GM18870 (cell line): ENCODE measurements at regions not wholly inside any gene's neighbourhood (a gene's known extent, or its start where the extent isn't known, plus 50 kb on each side); places are given as distances from the start of the nearest gene placed in this dataset.
"Not testable (repeated sequence)": the region's sequence is repeated elsewhere in the genome, so short reads cannot be mapped to it uniquely, and the experiment has no call there.

ENCODE experiments used
- ATAC-seq: cut with Tn5 transposase; IDR thresholded peaks from one replicate; pipeline ENCODE4 v1.9.1; 2021; ENCODE audit warnings: moderate library complexity; ENCODE audit not compliant: unreplicated experiment

DNA sequence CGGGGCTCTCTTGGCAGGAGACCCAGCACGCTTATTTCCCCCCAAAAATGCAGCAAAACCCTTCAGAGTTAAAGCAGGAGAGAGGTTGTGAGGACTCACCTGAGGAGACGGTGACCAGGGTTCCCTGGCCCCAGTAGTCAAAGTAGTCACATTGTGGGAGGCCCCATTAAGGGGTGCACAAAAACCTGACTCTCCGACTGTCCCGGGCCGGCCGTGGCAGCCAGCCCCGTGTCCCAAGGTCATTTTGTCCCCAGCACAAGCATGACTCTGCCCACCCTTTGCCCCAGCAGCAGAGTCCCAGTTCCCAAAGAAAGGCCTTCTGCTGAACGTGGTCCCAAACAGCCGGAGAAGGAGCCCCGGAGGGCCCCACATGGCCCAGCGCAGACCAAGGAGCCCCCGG, 337.7 kb downstream of the TMEM121 start:
- no peak for ATAC-seq

DNA sequence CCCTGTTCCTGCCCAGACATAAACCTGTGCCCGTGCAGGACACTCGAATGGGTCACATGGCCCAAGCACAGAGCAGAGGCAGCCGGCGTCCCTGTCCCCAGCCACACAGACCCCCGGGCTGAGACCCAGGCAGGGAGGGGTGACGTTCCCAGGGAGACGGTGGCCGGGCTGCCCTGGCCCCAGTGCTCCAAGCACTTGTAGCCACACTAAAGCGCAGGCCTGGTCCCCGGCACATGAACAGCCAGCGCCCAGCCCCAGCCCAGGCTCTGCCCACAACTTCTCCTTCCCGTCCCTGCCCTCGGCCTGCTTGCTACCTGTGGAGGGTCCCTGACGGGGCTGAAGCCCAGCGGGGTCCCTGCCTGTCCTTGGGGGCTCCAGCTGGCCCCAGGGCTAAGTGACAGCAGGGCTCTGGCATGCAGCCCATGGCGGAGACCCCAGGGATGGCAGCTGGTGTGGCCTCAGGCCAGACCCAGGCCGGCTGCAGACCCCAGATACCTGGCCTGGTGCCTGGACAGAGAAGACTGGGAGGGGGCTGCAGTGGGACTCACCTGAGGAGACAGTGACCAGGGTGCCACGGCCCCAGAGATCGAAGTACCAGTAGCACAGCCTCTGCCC, 338.4 kb downstream of the TMEM121 start:
- no peak for ATAC-seq

DNA sequence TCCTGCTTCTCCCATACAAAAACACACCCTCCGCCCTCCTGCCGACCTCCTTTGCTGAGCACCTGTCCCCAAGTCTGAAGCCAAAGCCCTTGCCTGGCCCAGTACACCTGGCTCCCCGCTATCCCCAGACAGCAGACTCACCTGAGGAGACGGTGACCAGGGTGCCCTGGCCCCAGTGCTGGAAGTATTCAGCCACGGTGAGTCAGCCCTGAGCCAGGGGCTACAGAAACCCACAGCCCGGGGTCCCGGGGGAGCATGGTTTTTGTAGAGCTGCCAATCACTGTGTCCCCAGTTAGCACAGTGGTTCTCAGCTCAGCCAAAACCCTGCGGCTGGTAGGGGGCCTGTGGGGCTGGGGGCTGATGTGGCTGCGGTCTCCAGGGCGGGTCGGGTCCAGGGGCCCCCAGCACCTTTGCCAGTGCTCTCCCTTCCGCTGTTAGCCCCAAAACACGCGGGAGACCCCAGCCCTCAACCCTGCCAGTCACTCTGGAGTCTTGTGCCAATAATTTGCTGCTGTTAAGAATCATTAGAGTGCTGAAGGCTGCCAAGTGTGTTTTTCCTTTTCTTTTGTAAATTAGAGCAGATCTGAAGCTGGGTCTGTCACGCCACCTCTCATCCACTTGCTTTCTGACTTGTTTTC, 339.0 kb downstream of the TMEM121 start:
- ATAC-seq: no peak

DNA sequence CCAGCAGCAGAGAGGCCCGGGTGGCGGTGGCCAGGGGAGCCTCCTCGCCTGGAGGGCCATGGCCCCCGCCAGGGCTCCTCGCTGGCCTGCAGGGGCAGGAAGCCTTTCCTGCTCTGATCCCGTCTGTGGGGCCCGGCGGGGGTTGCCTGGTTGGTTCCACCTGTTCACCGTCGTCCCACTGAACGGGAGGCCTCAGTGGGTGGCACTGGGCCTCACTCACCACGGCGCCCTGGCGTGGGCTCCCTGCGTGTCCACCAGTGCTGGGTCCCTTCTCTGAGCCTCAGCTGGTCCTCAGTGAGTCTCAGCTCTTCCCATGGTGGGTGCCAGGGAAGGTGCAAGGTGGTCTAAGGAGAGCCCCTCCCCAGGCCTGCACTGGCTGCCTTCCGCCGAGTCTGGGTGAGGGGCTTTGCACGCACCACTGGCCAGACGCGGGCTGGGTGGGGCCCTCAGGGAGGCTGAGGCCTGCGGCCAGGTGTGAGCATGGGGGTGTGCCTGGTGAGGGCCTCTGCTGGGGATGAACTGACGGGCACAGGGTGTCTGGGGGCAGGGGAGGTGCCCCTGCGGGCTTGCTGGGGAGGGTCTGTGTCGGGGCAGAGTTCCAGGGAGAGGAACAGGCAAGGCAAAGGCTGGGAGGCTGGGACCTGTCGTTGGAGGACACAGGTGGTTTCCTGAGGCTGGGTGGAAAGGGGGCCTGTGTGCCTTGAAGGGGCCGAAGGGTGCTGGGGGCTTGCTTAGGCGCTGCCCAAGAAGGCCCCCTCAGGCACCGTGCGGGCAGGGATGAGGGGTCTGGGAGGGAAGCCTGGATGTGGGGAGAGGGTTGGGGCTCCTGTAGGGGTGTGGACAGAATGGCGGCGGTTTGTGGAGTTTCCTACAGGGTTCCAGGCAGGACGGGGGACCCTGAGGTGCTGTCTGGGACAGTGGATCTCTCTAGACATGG, 339.8 kb downstream of the TMEM121 start:
- ATAC-seq: no peak

DNA sequence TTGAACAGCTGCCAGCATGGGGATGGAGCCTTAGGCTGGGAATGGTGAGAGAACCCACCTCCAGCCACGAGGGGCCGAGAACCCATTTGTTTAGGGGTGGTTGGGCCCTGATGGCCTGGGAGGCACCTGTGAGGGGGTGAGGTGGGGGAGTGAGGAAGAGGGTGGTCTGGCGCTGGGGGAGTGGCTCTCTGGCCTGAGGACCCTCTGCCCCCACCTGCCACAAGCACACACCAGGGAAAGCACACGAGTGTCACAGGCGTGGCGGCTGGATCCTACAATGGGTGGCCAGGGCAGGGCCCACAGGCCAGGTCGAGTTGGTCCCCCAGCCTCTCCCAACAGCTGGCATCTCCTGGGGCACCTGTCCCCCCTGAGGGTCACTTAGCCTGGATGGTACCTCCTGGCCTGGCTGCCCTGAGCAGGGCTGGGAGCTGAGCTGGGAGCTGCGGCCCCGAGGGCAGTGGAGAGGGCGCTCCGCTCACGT, 340.5 kb downstream of the TMEM121 start:
- ATAC-seq: no peak

DNA sequence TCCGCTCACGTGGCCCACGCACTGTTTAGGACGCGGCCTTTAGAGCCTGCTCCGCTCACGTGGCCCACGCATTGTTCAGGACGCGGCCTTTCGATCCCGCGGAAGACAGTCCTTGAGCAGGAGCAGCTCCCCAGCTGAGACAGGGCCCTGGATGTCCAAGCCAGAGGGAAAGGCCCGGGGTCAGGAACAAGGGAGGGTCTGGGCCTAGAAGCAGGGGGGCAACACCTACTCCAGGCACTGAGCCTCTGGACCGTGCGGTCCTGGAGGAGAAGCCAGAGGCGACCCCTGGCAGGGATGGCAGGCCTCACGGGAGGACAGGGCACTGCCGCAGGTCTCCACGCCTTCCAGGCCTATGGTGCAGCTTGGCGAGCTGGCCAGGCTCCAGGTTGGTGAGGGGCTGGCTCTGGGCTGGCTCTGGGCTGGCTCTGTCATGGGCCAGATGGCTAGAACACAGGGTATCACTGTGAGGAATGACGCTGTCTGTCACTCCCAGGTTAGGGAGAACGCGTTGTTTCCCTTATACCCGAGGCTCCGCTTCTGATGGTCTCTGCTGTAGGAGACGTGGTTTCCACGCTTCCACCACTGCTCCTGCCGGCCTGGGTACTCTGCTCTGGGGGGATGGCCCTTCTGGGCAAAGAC, 341.7 kb downstream of the TMEM121 start:
- ATAC-seq: no peak

DNA sequence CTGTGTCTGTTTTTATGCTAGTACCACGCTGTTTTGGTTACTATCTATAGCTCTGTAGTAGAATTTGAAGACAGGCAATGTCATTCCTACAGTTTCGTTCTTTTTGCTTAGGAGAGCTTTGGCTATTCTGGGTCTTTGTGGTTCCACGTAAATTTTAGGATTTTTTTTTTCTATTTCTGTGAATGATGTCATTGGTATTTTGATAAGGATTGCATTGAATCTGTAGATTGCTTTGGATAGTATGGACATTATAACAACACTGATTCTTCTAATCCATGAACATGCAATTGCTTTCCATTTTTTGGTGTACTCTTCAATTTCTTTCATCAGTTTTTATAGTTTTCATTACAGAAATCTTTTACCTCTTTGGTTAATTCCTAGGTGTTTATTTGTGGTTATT, 345.2 kb downstream of the TMEM121 start:
- no peak for ATAC-seq

DNA sequence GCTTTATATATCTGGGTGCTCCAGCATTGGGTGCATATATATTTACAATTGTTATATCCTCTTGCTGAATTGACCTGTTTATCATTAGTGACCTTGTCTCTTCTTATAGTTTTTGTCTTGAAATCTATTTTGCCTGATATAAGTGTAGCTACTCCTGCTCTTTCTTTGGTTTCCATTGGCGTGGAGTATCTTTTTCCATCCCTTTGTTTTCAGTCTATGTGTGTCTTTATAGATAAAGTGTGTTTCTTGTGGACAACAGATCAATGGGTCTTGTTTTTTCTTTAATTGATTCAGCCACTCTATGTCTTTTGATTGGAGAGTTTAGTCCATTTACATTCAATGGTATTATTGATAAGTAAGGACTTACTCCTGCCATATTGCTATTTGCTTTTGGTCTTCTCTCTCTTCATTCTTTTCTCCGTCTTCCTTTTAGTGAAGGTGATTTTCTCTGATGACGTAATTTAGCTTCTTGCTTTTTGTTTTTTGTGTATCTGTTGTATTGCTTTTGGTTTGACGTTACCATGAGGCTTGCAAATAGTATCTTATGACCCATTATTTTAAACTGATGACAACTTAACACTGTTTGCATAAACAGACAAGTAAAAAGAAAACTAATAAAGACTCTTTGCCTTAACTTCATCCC, 347.6 kb downstream of the TMEM121 start:
- no peak for ATAC-seq

DNA sequence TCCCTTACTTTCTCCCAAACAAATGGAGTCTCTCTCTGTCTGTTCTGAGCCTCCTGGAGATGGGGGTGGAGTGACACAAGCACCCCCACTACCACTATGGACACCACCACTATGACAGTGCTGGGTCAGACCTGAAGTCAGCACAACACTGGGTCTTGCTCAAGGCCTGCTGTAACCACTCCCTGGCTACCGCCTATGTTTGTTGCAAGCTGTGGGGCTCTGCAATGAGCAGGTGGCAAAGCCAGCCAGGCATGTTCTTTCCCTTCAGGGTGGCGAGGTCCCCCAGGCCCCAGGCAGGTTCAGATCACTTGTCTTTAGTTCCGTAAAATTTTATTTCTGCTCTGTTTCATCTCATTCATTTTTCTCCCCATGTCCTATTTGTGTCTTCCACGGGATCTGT, 349.8 kb downstream of the TMEM121 start:
- ATAC-seq: no peak

DNA sequence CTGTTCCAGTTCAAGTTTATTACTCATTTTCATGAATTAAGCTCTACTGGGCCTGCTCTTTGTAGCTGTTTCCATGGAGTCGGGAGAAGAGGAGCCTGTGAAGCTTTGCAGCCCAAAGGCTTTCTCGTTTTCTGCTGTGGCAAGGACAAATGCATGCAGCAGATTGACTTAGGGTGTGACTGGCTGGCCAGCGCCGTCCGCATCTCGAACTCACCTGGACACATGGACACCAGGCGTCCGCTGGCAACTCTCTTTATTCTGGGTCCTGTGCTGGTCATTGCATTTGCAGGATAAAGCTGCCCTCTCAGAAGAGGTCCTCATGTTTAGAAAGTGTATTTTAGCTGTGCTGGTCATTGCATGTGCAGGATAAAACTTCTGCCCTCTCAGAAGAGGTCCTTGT, 350.4 kb downstream of the TMEM121 start:
- ATAC-seq: no peak

DNA sequence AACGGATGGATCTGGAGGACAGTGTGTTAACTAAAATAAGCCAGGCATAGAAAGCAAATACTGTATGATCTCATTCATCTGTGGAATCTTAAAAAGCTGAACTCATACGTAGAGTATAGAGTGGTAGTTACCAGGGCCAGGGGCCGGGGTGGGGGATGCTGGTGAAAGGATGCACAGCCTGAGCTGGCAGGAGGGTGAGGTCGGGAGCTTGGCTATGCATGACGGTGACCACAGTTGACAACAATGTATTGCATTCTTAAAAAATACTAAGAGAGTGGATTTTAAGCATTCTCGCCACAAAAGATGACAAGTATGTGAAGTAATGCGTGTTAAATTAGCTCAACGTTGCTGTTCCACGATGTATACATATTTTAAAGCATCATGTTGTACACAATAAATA, 351.3 kb downstream of the TMEM121 start:
- ATAC-seq: no peak

DNA sequence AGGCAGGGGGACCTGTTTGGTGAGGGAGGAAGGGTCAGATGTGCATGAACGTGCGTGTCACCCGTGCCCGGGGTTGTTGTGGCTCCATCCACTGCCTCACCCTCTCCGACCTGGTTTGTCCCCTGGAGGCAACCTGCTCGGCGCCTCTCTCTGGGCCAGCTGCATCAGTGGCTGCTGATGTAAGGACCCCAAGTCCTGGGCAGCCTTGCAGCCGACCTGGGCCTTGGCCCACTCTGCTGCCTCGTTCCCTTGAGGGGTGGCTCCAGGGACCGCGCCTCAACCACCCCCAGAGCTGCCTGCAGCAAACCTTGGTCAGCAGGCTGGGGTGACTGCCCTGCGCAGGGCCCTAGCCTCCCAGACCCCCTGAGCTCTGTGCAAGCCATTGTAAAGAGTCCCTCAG, 351.7 kb downstream of the TMEM121 start:
- ATAC-seq: no peak

DNA sequence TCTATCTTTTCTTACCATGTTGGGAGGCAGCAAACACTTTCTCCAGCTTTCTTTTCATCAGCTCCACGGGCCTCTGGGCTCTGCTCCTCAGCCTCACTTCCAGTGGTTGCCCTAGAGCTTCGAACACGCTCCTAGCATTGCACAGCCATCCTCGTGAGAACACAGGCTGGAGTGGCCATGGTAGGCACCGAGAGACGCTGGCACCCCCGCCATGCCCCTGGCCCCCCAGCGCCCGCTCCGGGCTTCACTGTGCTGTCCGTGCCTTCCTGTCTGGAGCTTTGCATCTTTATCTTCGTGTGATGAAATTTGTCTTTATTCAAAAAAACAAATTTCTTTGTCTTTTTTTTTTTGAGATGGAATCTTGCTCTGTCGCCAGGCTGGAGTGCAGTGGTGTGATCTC, 352.2 kb downstream of the TMEM121 start:
- no peak for ATAC-seq

DNA sequence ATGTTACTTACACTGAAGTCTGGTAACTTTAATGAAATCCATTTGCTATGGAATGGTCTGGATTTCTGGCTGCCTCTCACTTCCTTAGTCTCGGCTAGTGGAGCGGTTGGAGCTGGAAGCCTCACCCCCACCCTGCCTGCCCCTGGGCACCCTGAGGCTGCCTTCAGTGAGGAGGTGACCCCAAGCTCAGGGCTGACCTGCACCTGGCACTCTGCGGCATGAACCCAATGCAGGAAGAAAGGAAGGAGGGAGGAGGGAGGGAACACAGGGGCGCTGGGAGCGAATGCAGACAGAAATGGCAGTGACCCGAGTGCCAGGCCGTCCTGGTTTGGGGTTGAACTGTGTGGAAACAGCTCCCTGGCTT, 353.1 kb downstream of the TMEM121 start:
- ATAC-seq: no peak

DNA sequence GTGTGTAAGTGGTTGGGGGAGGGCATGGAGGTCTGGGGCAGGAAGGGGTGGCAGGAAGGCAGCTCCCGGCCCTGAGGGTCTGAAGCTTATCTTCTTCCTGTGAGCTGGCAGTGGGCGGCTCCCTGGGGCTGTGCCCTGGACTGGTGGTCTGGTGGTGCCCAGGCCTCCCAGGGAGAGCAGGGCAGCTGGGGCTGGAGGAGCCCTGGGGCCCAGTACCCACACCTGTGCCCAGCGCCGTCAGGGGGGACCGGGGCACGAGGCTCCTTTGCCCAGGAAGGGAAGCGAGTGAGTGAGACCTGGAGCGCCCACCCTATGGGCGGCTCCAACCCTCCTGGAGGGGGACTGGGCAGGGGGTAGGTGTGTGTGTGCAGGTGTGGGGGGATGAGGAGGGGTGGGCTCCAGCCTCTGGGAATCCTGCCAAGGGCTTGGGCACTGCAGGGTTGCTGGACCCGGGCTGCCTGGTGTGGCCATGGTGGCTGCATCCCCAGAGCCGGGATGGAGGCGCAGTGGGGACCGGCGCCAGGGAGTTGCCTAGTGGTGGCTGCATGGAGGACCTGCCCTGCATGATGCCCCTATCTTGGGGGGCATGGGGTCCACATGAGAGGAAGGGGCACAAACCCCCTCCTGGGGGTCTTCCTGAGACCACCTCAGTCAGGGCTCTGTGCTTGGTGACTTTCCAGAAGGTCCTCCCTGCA, 353.6 kb downstream of the TMEM121 start:
- ATAC-seq: no peak

DNA sequence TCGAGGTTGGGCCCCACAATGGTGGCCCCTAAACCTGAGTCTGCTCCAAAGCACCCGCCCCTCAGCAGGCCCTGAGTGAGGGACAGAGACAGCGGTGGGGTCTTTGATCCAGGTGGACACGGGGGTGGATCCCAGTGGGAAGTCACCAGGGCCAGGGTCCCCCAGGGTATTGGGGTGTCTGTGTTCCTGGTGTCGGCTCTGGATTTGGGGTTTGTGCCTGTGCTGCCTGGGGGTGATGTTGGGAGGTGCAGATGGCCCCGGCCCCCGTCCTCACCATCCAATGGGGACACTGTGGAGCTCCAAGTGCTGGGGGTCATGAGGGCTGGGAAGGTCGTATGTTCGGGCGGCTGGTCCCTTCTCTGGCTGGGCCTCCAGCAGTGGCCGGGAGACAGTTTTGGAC, 354.2 kb downstream of the TMEM121 start:
- no peak for ATAC-seq

DNA sequence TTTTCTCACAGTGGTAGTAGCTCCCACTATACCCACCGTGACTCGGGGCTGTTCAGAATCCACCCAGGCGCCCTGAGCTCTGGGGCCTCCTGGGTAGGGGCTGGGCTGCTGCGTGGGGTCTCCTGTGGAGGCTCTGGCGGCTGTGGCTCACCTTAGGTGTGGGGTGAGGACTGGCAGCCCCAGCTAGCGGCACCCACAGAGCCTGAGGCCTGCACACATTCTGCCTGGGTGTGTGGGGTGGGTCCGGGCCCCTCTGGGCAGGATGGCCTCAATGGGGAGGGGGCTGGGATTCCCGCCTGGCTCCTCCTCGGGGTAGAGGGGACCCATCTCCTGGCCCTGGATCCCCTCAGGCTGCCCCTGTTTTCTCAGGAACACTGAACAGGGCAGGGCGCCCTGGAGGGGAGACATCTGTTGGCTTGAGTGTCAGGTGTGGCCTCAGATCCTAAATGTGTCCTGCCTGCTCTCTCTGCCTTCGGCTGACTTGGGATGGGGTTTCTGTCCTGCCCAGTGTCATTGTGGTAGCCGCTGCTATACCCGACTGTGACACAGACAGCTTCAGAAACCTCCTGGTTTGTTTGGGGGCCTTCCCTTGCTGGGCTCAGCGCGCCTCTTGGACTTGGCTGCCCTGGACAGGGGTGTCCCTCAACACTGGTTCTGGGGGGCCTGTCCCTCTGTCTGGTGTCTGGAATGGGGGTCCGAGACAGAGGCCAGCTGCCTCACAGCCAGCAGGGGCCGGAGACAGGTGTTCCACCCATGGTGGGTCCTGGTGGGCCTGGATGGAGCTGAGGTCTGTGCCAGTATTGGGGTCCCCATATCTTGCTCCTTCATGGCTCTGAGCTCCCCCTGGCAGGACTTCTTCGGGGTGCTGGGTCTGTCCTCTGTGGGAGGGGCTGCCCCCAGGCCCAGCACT, 354.9 kb downstream of the TMEM121 start:
- no peak for ATAC-seq

DNA sequence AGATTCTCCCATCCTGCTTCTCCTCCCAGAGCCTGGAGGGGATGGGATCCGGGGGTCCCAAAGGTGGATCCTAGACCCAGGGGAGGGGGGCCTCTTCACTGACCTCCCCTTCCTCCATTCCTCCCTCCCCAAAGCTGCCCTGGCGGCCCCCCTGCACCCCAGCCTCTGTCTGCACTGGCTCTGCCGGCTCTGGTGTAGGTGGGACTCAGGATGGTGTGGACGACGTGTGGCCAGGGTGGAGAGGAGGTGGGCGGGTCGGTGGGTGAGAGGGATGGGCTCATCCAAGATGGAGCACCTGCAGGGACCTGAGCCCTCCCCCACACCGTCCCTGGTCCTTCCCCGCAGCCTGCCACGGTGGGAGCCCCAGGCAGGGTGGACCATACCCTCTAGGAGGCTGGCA, 355.6 kb downstream of the TMEM121 start:
- ATAC-seq: not testable (repeated sequence)

DNA sequence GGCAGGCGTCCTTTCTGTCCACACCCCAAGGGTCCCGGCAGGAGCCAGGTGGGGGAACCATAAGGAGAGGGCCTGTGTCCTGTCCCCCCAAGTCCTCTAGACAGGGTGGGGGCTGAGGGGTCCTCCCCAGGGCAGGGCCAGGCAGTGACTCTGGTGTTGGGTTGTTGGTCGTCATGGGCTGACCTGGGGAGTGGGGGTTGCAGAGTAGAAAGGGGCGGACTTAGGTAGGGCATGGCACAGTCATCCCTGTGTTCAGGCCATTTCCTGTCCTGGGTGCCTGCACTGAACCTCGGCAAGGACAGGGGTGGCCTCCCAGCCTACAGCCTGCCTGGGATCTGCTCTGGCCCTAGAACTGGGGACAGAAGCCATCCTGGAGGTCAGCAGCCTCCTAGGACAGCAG, 356.2 kb downstream of the TMEM121 start:
- ATAC-seq: no peak
